ENCODE measurements at regions not wholly inside any gene's neighbourhood (a gene's known extent, or its start where the extent isn't known, plus 50 kb on each side); places are given as distances from the start of the nearest gene placed in this dataset.
A peak's percentile ranks its signal among the peaks of the same experiment; 100 is the strongest.

- Histone ChIP-seq H3K9me3 (no peaks in the 10 kb centered on the region), H3K36me3 (no peaks in the 10 kb centered on the region), H3K27ac (no peak overlapping the region), H3K4me3 (no peak overlapping the region), H3K27me3 (no peaks in the 10 kb centered on the region), H3K4me1 (peaks cover 9% of the 10 kb centered on the region)
- DNase-seq (no peak), ATAC-seq (peak; percentile 77)
- intact Hi-C loops (cut with DNase I) = no loop called here
- TF ChIP-seq, protein P1, sequence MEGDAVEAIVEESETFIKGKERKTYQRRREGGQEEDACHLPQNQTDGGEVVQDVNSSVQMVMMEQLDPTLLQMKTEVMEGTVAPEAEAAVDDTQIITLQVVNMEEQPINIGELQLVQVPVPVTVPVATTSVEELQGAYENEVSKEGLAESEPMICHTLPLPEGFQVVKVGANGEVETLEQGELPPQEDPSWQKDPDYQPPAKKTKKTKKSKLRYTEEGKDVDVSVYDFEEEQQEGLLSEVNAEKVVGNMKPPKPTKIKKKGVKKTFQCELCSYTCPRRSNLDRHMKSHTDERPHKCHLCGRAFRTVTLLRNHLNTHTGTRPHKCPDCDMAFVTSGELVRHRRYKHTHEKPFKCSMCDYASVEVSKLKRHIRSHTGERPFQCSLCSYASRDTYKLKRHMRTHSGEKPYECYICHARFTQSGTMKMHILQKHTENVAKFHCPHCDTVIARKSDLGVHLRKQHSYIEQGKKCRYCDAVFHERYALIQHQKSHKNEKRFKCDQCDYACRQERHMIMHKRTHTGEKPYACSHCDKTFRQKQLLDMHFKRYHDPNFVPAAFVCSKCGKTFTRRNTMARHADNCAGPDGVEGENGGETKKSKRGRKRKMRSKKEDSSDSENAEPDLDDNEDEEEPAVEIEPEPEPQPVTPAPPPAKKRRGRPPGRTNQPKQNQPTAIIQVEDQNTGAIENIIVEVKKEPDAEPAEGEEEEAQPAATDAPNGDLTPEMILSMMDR (IDR thresholded peaks at IDR 0.05) = no peak
Measured at GRCh38 chr5:56673171-56673570, 142.2 kb upstream of the MAP3K1 start.

- Histone ChIP-seq H3K4me3 (no peak overlapping the region), H3K36me3 (no peaks in the 10 kb centered on the region), H3K27ac (no peak overlapping the region), H3K9me3 (no peaks in the 10 kb centered on the region), H3K27me3 (no peaks in the 10 kb centered on the region), H3K4me1 (peaks cover 6% of the 10 kb centered on the region)
- TF ChIP-seq, protein P1 (IDR thresholded peaks at IDR 0.05) = no peak
- DNase-seq (no peak), ATAC-seq (peak; percentile 58)
- intact Hi-C loops (cut with DNase I) = no loop called here
Measured at GRCh38 chr5:56671571-56671970, 143.8 kb upstream of the MAP3K1 start.

DNA sequence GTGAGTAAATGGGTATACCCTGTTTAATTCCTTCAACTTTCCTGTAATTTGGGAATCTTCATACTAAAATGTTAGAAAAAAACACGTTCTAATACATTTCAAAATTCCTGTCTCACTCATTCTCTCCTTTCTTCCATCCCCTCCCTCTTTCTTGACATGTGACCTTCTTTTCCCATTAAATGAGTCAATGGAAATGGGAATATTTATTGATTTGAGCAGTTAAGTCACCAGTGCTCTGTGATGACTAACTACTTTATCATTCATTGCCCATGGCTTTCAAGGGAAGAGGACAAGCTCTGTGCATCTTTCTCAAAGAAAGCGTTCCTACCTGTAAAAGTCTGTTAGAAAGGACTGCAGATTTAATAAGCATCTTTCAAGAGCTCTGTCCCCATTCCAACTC, 144.4 kb upstream of the MAP3K1 start:
- H3K27ac ChIP-seq = no peak overlapping the region
- no peaks in the 10 kb centered on the region for H3K36me3 ChIP-seq
- no peaks in the 10 kb centered on the region for H3K9me3 ChIP-seq
- no peaks in the 10 kb centered on the region for H3K27me3 ChIP-seq
- no peak overlapping the region for H3K4me3 ChIP-seq
- no peak for ATAC-seq
- intact Hi-C loops (cut with DNase I) = no loop called here
- peaks cover 6% of the 10 kb centered on the region for H3K4me1 ChIP-seq
- no peak for DNase-seq
- TF ChIP-seq, protein P1 (IDR thresholded peaks at IDR 0.05) = no peak

GRCh38 chr5:56669534-56670483, 145.5 kb upstream of the MAP3K1 start:
- H3K9me3 ChIP-seq = no peaks in the 10 kb centered on the region
- H3K4me1 ChIP-seq = peaks cover 6% of the 10 kb centered on the region
- no peaks in the 10 kb centered on the region for H3K36me3 ChIP-seq
- DNase-seq (no peak), ATAC-seq (peak; percentile 86)
- TF ChIP-seq, protein P1 (IDR thresholded peaks at IDR 0.05) = no peak
- intact Hi-C loops (cut with DNase I) = no loop called here
- no peaks in the 10 kb centered on the region for H3K27me3 ChIP-seq
- no peak overlapping the region for H3K4me3 ChIP-seq
- H3K27ac ChIP-seq = no peak overlapping the region

- no peak overlapping the region for H3K4me3 ChIP-seq
- no peak overlapping the region for H3K27ac ChIP-seq
- no peaks in the 10 kb centered on the region for H3K27me3 ChIP-seq
- intact Hi-C loops (cut with DNase I) = no loop called here
- ATAC-seq (no peak), DNase-seq (no peak)
- no peaks in the 10 kb centered on the region for H3K9me3 ChIP-seq
- no peaks in the 10 kb centered on the region for H3K36me3 ChIP-seq
- peaks cover 6% of the 10 kb centered on the region for H3K4me1 ChIP-seq
- TF ChIP-seq, protein P1 (IDR thresholded peaks at IDR 0.05) = no peak
Measured at GRCh38 chr5:56668996-56669395, 146.4 kb upstream of the MAP3K1 start.

Measured in upper lobe of right lung (tissue), 1 donor.